ENCODE measurements at regions not wholly inside any gene's neighbourhood (a gene's known extent, or its start where the extent isn't known, plus 50 kb on each side); places are given as distances from the start of the nearest gene placed in this dataset.

- Histone ChIP-seq H2AFZ (ENCODE audit: low read depth, low read length) (no peak overlapping the region), H3K9me3 (ENCODE audit: insufficient read depth, low read length, severe bottlenecking) (no peaks in the 10 kb centered on the region), H3K27ac (ENCODE audit: low read length) (no peak overlapping the region), H3K9ac (ENCODE audit: low read depth, low read length) (no peak overlapping the region), H3K4me1 (ENCODE audit: insufficient read depth, low read length) (peaks cover 12% of the 10 kb centered on the region), H3K4me2 (ENCODE audit: insufficient read depth, low read length) (no peak overlapping the region), H4K20me1 (ENCODE audit: insufficient read depth, low read length) (no peaks in the 10 kb centered on the region), H3K4me3 (ENCODE audit: low read depth in 1 of 2, low read length in 2 of 2) (no peak overlapping the region), H3K27me3 (ENCODE audit: insufficient read depth, low read length, poor library complexity) (no peaks in the 10 kb centered on the region), H3K79me2 (ENCODE audit: insufficient read depth, low read length) (no peaks in the 10 kb centered on the region), H3K36me3 (ENCODE audit: insufficient read depth, low read length) (no peaks in the 10 kb centered on the region)
- no peak for ATAC-seq (ENCODE audit: insufficient read depth, low read depth)
- no peak for TF ChIP-seq EZH2 (IDR thresholded peaks at IDR 0.05; ENCODE audit: borderline replicate concordance, low read depth, low read length, severe bottlenecking)
- TF ChIP-seq, protein P1, sequence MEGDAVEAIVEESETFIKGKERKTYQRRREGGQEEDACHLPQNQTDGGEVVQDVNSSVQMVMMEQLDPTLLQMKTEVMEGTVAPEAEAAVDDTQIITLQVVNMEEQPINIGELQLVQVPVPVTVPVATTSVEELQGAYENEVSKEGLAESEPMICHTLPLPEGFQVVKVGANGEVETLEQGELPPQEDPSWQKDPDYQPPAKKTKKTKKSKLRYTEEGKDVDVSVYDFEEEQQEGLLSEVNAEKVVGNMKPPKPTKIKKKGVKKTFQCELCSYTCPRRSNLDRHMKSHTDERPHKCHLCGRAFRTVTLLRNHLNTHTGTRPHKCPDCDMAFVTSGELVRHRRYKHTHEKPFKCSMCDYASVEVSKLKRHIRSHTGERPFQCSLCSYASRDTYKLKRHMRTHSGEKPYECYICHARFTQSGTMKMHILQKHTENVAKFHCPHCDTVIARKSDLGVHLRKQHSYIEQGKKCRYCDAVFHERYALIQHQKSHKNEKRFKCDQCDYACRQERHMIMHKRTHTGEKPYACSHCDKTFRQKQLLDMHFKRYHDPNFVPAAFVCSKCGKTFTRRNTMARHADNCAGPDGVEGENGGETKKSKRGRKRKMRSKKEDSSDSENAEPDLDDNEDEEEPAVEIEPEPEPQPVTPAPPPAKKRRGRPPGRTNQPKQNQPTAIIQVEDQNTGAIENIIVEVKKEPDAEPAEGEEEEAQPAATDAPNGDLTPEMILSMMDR (IDR thresholded peaks at IDR 0.05; ENCODE audit: borderline replicate concordance, extremely low read depth, low read length, poor library complexity, severe bottlenecking) = no peak
- no peak for DNase-seq
Observed at GRCh38 chr14:28059254-28059653, 707.3 kb upstream of the FOXG1 start.

GRCh38 chr14:28061006-28061405 is 705.6 kb upstream of the FOXG1 start:
- Histone ChIP-seq H3K79me2 (ENCODE audit: insufficient read depth, low read length) (no peaks in the 10 kb centered on the region), H3K9me3 (ENCODE audit: insufficient read depth, low read length, severe bottlenecking) (no peaks in the 10 kb centered on the region), H2AFZ (ENCODE audit: low read depth, low read length) (no peak overlapping the region), H3K27me3 (ENCODE audit: insufficient read depth, low read length, poor library complexity) (no peaks in the 10 kb centered on the region), H3K4me1 (ENCODE audit: insufficient read depth, low read length) (peaks cover 12% of the 10 kb centered on the region), H3K4me3 (ENCODE audit: low read depth in 1 of 2, low read length in 2 of 2) (no peak overlapping the region), H3K4me2 (ENCODE audit: insufficient read depth, low read length) (no peak overlapping the region), H3K36me3 (ENCODE audit: insufficient read depth, low read length) (no peaks in the 10 kb centered on the region), H3K9ac (ENCODE audit: low read depth, low read length) (no peak overlapping the region), H4K20me1 (ENCODE audit: insufficient read depth, low read length) (no peaks in the 10 kb centered on the region), H3K27ac (ENCODE audit: low read length) (no peak overlapping the region)
- no peak for DNase-seq
- ATAC-seq (ENCODE audit: insufficient read depth, low read depth) = no peak
- no peak for TF ChIP-seq EZH2 (IDR thresholded peaks at IDR 0.05; ENCODE audit: borderline replicate concordance, low read depth, low read length, severe bottlenecking)
- TF ChIP-seq, protein P1 (IDR thresholded peaks at IDR 0.05; ENCODE audit: borderline replicate concordance, extremely low read depth, low read length, poor library complexity, severe bottlenecking) = no peak

DNA sequence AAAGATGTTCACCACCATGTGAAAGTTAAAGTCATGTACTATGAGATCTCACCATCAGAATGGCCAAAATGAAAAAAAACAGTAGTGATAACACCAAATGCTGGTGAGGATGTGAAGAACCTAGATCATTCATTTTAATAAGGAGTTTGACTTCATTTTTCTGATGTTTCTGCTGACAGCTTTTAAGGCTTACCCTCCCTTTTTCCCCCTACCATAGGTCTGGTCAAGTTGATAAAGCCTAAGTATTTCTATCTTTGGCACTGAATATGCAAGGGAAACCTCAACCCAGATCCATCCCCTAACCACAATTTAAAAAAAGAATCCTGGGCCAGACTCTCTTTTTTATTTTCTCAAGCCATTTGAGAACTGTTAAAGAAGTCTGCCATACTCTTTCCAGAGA is 689.6 kb upstream of the FOXG1 start:
- ATAC-seq (ENCODE audit: insufficient read depth, low read depth) = no peak
- Histone ChIP-seq H3K27me3 (ENCODE audit: insufficient read depth, low read length, poor library complexity) (no peaks in the 10 kb centered on the region), H3K4me2 (ENCODE audit: insufficient read depth, low read length) (no peak overlapping the region), H3K27ac (ENCODE audit: low read length) (no peak overlapping the region), H3K4me1 (ENCODE audit: insufficient read depth, low read length) (no peaks in the 10 kb centered on the region), H3K36me3 (ENCODE audit: insufficient read depth, low read length) (no peaks in the 10 kb centered on the region), H3K9ac (ENCODE audit: low read depth, low read length) (no peak overlapping the region), H4K20me1 (ENCODE audit: insufficient read depth, low read length) (no peaks in the 10 kb centered on the region), H2AFZ (ENCODE audit: low read depth, low read length) (no peak overlapping the region), H3K4me3 (ENCODE audit: low read depth in 1 of 2, low read length in 2 of 2) (no peak overlapping the region), H3K9me3 (ENCODE audit: insufficient read depth, low read length, severe bottlenecking) (no peaks in the 10 kb centered on the region), H3K79me2 (ENCODE audit: insufficient read depth, low read length) (no peaks in the 10 kb centered on the region)
- TF ChIP-seq, protein P1 (IDR thresholded peaks at IDR 0.05; ENCODE audit: borderline replicate concordance, extremely low read depth, low read length, poor library complexity, severe bottlenecking) = no peak
- no peak for TF ChIP-seq EZH2 (IDR thresholded peaks at IDR 0.05; ENCODE audit: borderline replicate concordance, low read depth, low read length, severe bottlenecking)
- no peak for DNase-seq

DNA sequence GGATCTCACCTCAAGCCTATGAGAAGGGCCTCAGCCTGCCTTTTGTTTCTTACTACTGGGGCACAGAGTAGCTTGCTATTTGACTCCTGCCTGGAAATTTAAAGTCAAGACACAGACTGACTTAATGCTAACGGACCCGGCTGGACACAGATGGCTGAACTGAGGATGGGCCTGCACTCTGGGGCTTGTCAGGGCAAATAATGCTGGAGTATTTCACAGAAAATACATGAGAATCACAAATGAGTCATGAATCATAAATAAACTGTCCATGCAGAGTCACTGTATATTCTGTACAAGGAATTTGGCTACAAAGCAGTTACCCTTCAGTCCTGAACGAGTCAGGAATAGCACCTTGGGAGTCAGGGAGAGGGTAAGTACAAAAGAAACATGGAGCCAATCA is 683.2 kb upstream of the FOXG1 start:
- TF ChIP-seq EZH2 (IDR thresholded peaks at IDR 0.05; ENCODE audit: borderline replicate concordance, low read depth, low read length, severe bottlenecking) = no peak
- TF ChIP-seq, protein P1 (IDR thresholded peaks at IDR 0.05; ENCODE audit: borderline replicate concordance, extremely low read depth, low read length, poor library complexity, severe bottlenecking) = no peak
- ATAC-seq (ENCODE audit: insufficient read depth, low read depth) (no peak), DNase-seq (no peak)
- Histone ChIP-seq H3K9ac (ENCODE audit: low read depth, low read length) (no peak overlapping the region), H4K20me1 (ENCODE audit: insufficient read depth, low read length) (no peaks in the 10 kb centered on the region), H2AFZ (ENCODE audit: low read depth, low read length) (no peak overlapping the region), H3K79me2 (ENCODE audit: insufficient read depth, low read length) (no peaks in the 10 kb centered on the region), H3K9me3 (ENCODE audit: insufficient read depth, low read length, severe bottlenecking) (no peaks in the 10 kb centered on the region), H3K27me3 (ENCODE audit: insufficient read depth, low read length, poor library complexity) (no peaks in the 10 kb centered on the region), H3K4me1 (ENCODE audit: insufficient read depth, low read length) (no peaks in the 10 kb centered on the region), H3K4me2 (ENCODE audit: insufficient read depth, low read length) (no peak overlapping the region), H3K27ac (ENCODE audit: low read length) (no peak overlapping the region), H3K36me3 (ENCODE audit: insufficient read depth, low read length) (no peaks in the 10 kb centered on the region), H3K4me3 (ENCODE audit: low read depth in 1 of 2, low read length in 2 of 2) (no peak overlapping the region)
